H7 (cell line): ENCODE measurements at regions not wholly inside any gene's neighbourhood (a gene's known extent, or its start where the extent isn't known, plus 50 kb on each side); places are given as distances from the start of the nearest gene placed in this dataset.
"Not testable (repeated sequence)": the region's sequence is repeated elsewhere in the genome, so short reads cannot be mapped to it uniquely, and the experiment has no call there.

Experiments
- DNase-seq: peaks from one replicate; pipeline ENCODE4 v3.0.0; 2012
- H3K27me3 ChIP-seq: 2 replicates; pipeline ENCODE4 v1.6.0; 2011; ENCODE audit warnings: mild to moderate bottlenecking, low read length; ENCODE audit not compliant: control insufficient read depth, insufficient read depth
- H3K36me3 ChIP-seq: replicated peaks from 2 replicates; pipeline ENCODE4 v1.5.1; 2011; ENCODE audit warnings: low read length; ENCODE audit not compliant: control insufficient read depth, insufficient read depth
- H3K4me3 ChIP-seq: 2 replicates; pipeline ENCODE4 v1.5.1; 2011; ENCODE audit warnings: low read depth, mild to moderate bottlenecking, control low read depth, low read length, moderate library complexity; ENCODE audit not compliant: insufficient read depth

GRCh38 chr9:65566018-65566417 lies 109.7 kb upstream of the ZNG1E start:
- H3K36me3 ChIP-seq, H3K4me3 ChIP-seq, H3K27me3 ChIP-seq, DNase-seq: not testable (repeated sequence)

- H3K36me3 ChIP-seq, H3K27me3 ChIP-seq, H3K4me3 ChIP-seq, DNase-seq: not testable (repeated sequence)
Observed at GRCh38 chr9:65519018-65519417, 156.7 kb upstream of the ZNG1E start.

- DNase-seq, H3K4me3 ChIP-seq, H3K36me3 ChIP-seq, H3K27me3 ChIP-seq: not testable (repeated sequence)
Observed at GRCh38 chr9:65514465-65514864, 161.3 kb upstream of the ZNG1E start.

- not testable (repeated sequence) for H3K36me3 ChIP-seq, DNase-seq, H3K4me3 ChIP-seq, H3K27me3 ChIP-seq
Observed at GRCh38 chr9:65507897-65508296, 167.8 kb upstream of the ZNG1E start.

- H3K4me3 ChIP-seq, result not testable (repeated sequence)
Observed at GRCh38 chr9:65504686-65505085, 171.0 kb upstream of the ZNG1E start.

GRCh38 chr9:65503696-65504095 lies 172.0 kb upstream of the ZNG1E start:
- H3K4me3 ChIP-seq, result not testable (repeated sequence)

More at GRCh38 chr9:65504686-65505085, 171.0 kb upstream of the ZNG1E start:
- DNase-seq, H3K36me3 ChIP-seq, H3K27me3 ChIP-seq: not testable (repeated sequence)

GRCh38 chr9:65482890-65483289 lies 192.8 kb upstream of the ZNG1E start:
- not testable (repeated sequence) for DNase-seq, H3K27me3 ChIP-seq

More at GRCh38 chr9:65503696-65504095, 172.0 kb upstream of the ZNG1E start:
- not testable (repeated sequence) for DNase-seq, H3K36me3 ChIP-seq, H3K27me3 ChIP-seq

GRCh38 chr9:65481291-65481690 lies 194.4 kb upstream of the ZNG1E start:
- H3K4me3 ChIP-seq, H3K27me3 ChIP-seq, DNase-seq, H3K36me3 ChIP-seq: not testable (repeated sequence)

More at GRCh38 chr9:65482890-65483289, 192.8 kb upstream of the ZNG1E start:
- H3K36me3 ChIP-seq, H3K4me3 ChIP-seq: not testable (repeated sequence)

GRCh38 chr9:65474891-65475290 lies 189.9 kb upstream of the FOXD4L5 start:
- DNase-seq, H3K27me3 ChIP-seq, H3K36me3 ChIP-seq, H3K4me3 ChIP-seq: not testable (repeated sequence)

GRCh38 chr9:65473059-65473822 lies 188.2 kb upstream of the FOXD4L5 start:
- not testable (repeated sequence) for H3K27me3 ChIP-seq, H3K36me3 ChIP-seq, H3K4me3 ChIP-seq, DNase-seq

GRCh38 chr9:65471106-65471505 lies 186.1 kb upstream of the FOXD4L5 start:
- H3K4me3 ChIP-seq, DNase-seq, H3K36me3 ChIP-seq, H3K27me3 ChIP-seq: not testable (repeated sequence)

- not testable (repeated sequence) for H3K36me3 ChIP-seq, H3K27me3 ChIP-seq, H3K4me3 ChIP-seq, DNase-seq
Observed at GRCh38 chr9:65466911-65467734, 182.1 kb upstream of the FOXD4L5 start.

GRCh38 chr9:65465246-65465895 lies 180.4 kb upstream of the FOXD4L5 start:
- not testable (repeated sequence) for H3K4me3 ChIP-seq, H3K36me3 ChIP-seq, DNase-seq, H3K27me3 ChIP-seq

- DNase-seq, H3K36me3 ChIP-seq, H3K27me3 ChIP-seq, H3K4me3 ChIP-seq: not testable (repeated sequence)
Observed at GRCh38 chr9:65462476-65462875, 177.5 kb upstream of the FOXD4L5 start.
